Endothelial cell of umbilical vein (primary cell): ENCODE measurements at regions not wholly inside any gene's neighbourhood (a gene's known extent, or its start where the extent isn't known, plus 50 kb on each side); places are given as distances from the start of the nearest gene placed in this dataset.

Experiments used
- CTCF ChIP-seq, 2 donors: IDR thresholded peaks; 1 replicate in 1 of 2; 2 replicates in 1 of 2; pipeline ENCODE4 v1.5.1; 2011; ENCODE audit warnings: low read length in 2 of 2, mild to moderate bottlenecking in 2 of 2, moderate library complexity in 2 of 2, control low read depth in 1 of 2, inconsistent platforms in 1 of 2, low read depth in 1 of 2; ENCODE audit not compliant: insufficient read depth in 1 of 2; ENCODE audit errors: extremely low read depth in 1 of 2
- EZH2 ChIP-seq: IDR thresholded peaks from 2 replicates; pipeline ENCODE4 v1.6.1; 2012; ENCODE audit warnings: borderline replicate concordance, low read depth, mild to moderate bottlenecking, moderate library complexity, low read length, inconsistent platforms; ENCODE audit not compliant: severe bottlenecking
- FOS ChIP-seq: IDR thresholded peaks from 2 replicates; pipeline ENCODE4 v1.6.1; 2011; ENCODE audit warnings: mild to moderate bottlenecking, low read length, moderate library complexity, borderline replicate concordance; ENCODE audit not compliant: insufficient read depth
- GATA2 ChIP-seq: IDR thresholded peaks from 2 replicates; pipeline ENCODE4 v1.7.0; 2011; ENCODE audit warnings: low read depth, mild to moderate bottlenecking, moderate library complexity, mixed read lengths, low read length; ENCODE audit not compliant: insufficient read length, insufficient read depth
- JUN ChIP-seq: IDR thresholded peaks from 2 replicates; pipeline ENCODE4 v1.6.1; 2011; ENCODE audit warnings: borderline replicate concordance, low read depth; ENCODE audit not compliant: insufficient read length, insufficient read depth
- MAX ChIP-seq: IDR thresholded peaks from 2 replicates; pipeline ENCODE4 v1.6.1; 2011; ENCODE audit not compliant: insufficient read depth, insufficient read length
- MYC ChIP-seq: IDR thresholded peaks from one replicate; pipeline ENCODE4 v1.6.1; 2011; ENCODE audit warnings: mild to moderate bottlenecking, low read depth, low read length
- POLR2A ChIP-seq: IDR thresholded peaks from 2 replicates; pipeline ENCODE4 v1.6.1; 2012; ENCODE audit warnings: low read depth, mild to moderate bottlenecking, control low read depth, low read length
- POLR2AphosphoS5 ChIP-seq: IDR thresholded peaks from 2 replicates; pipeline ENCODE4 v1.6.1; 2012; ENCODE audit warnings: low read depth, mild to moderate bottlenecking, control low read depth, low read length, moderate library complexity; ENCODE audit not compliant: insufficient read depth

- no peak for TF ChIP-seq CTCF (IDR thresholded peaks at IDR 0.05; ENCODE audit: extremely low read depth in 1 of 2, insufficient read depth in 1 of 2, low read depth in 1 of 2, low read length in 2 of 2)
- no peak for TF ChIP-seq FOS
- no peak for TF ChIP-seq EZH2
- no peak for TF ChIP-seq POLR2AphosphoS5
- TF ChIP-seq MYC: no peak
- no peak for TF ChIP-seq POLR2A
- no peak for TF ChIP-seq MAX
- TF ChIP-seq GATA2: no peak
- TF ChIP-seq JUN: no peak
These were observed 198.1 kb downstream of the FOXA2 start for GRCh38 chr20:22386306-22386623.
